ENCODE measurements at regions not wholly inside any gene's neighbourhood (a gene's known extent, or its start where the extent isn't known, plus 50 kb on each side); places are given as distances from the start of the nearest gene placed in this dataset.
"Not testable (repeated sequence)": the region's sequence is repeated elsewhere in the genome, so short reads cannot be mapped to it uniquely, and the experiment has no call there.

DNA sequence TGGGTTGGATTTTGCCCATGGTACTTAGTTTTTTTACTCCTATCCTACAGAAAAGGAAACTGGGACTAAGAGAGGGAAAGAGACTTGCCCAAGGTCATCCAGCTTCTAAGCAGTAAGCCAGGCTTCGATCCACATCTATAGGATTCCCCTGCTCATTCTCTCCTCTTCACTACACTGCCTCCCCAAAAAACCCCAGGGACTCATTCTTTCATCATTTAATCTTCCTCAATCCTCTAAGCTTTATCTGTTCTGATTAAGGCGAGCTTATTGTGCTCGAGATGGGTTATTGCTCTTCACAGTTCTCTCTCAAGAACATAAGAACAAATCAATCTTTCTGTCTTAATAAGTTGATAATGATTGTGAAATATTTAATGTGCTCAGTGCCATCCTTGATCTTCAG lies 511.1 kb upstream of the BRINP1 start:
- H3K4me1 Mint-ChIP-seq (ENCODE audit: low read depth), result no peaks in the 10 kb centered on the region
- ChIA-PET CTCF (no interaction called here), POLR2A (no interaction called here)
- no peak overlapping the region for H3K4me3 Mint-ChIP-seq
- intact Hi-C loops (cut with micrococcal nuclease), result no loop called here
- no peaks in the 10 kb centered on the region for H3K27me3 Mint-ChIP-seq
- H3K9me3 Mint-ChIP-seq, result no peaks in the 10 kb centered on the region
- ATAC-seq (no peak), DNase-seq (no peak)
- TF ChIP-seq, protein P1, sequence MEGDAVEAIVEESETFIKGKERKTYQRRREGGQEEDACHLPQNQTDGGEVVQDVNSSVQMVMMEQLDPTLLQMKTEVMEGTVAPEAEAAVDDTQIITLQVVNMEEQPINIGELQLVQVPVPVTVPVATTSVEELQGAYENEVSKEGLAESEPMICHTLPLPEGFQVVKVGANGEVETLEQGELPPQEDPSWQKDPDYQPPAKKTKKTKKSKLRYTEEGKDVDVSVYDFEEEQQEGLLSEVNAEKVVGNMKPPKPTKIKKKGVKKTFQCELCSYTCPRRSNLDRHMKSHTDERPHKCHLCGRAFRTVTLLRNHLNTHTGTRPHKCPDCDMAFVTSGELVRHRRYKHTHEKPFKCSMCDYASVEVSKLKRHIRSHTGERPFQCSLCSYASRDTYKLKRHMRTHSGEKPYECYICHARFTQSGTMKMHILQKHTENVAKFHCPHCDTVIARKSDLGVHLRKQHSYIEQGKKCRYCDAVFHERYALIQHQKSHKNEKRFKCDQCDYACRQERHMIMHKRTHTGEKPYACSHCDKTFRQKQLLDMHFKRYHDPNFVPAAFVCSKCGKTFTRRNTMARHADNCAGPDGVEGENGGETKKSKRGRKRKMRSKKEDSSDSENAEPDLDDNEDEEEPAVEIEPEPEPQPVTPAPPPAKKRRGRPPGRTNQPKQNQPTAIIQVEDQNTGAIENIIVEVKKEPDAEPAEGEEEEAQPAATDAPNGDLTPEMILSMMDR (IDR thresholded peaks at IDR 0.05), result no peak
- H3K27ac Mint-ChIP-seq, result no peak overlapping the region
- H3K36me3 Mint-ChIP-seq (ENCODE audit: low read depth), result no peaks in the 10 kb centered on the region

DNA sequence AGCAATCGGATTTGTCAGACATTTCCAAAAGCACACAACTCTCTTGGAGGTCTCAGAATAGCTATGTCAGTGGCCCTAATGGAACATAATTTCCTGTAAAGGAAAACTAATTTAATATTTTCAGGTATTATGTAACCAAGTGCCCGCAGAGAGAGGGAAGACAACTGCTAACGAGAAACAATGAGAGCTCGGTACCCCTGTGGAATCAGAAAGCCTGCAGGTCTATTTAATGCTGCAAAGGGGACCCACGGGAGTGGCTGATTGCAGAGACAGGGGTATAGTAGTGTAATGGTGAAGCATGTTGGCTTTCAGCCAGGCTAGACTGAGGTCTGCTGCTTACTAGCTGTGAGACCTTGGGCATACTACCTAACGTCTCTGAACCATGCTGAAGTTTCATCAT lies 508.1 kb upstream of the BRINP1 start:
- Mint-ChIP-seq H3K36me3 (ENCODE audit: low read depth) (no peaks in the 10 kb centered on the region), H3K9me3 (no peaks in the 10 kb centered on the region), H3K4me1 (ENCODE audit: low read depth) (no peaks in the 10 kb centered on the region), H3K27me3 (peaks cover 3% of the 10 kb centered on the region), H3K27ac (no peak overlapping the region), H3K4me3 (no peak overlapping the region)
- intact Hi-C loops (cut with micrococcal nuclease), result no loop called here
- POLR2A ChIA-PET, result no interaction called here
- ATAC-seq (no peak), DNase-seq (no peak)
- CTCF ChIA-PET, result no interaction called here
- TF ChIP-seq, protein P1 (IDR thresholded peaks at IDR 0.05), result no peak

DNA sequence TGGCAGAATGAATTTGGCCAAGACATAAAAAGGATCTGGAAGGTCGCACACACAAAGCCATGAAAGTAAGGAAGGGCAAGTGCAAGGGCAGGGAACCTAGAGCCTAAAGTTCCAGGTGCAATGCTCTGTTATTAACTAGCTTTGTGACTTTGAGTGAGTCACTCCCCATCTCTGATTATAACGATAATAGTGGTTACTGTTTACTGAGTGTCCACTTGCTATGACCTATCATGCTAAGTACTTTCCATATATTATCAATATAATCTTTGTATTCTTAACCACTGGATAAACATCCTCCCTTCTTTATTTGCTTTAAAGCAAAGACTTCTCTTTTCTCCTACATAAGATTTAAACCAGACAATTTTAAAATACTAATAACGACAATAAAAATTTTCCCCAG lies 504.6 kb upstream of the BRINP1 start:
- Mint-ChIP-seq H3K4me1 (ENCODE audit: low read depth) (no peaks in the 10 kb centered on the region), H3K4me3 (no peak overlapping the region), H3K36me3 (ENCODE audit: low read depth) (no peaks in the 10 kb centered on the region), H3K9me3 (no peaks in the 10 kb centered on the region), H3K27me3 (peaks cover 3% of the 10 kb centered on the region), H3K27ac (no peak overlapping the region)
- DNase-seq, result no peak
- TF ChIP-seq, protein P1 (IDR thresholded peaks at IDR 0.05), result no peak
- no peak for ATAC-seq
- CTCF ChIA-PET, result no interaction called here
- POLR2A ChIA-PET, result interaction anchor here (0.7 kb wide), 1 partner anchor 35 kb away, joined by 3 read pairs; no protein-coding TSS in a partner anchor
- intact Hi-C loops (cut with micrococcal nuclease), result no loop called here

- H3K4me1 Mint-ChIP-seq (ENCODE audit: low read depth); CTCF ChIA-PET; H3K36me3 Mint-ChIP-seq (ENCODE audit: low read depth); H3K27me3 Mint-ChIP-seq; DNase-seq; POLR2A ChIA-PET; H3K4me3 Mint-ChIP-seq; H3K27ac Mint-ChIP-seq; intact Hi-C loops (cut with micrococcal nuclease); H3K9me3 Mint-ChIP-seq; ATAC-seq: not testable (repeated sequence)
Observed at GRCh38 chr9:119870251-119870650, 501.0 kb upstream of the BRINP1 start.

- H3K9me3 Mint-ChIP-seq, result no peaks in the 10 kb centered on the region
- H3K27ac Mint-ChIP-seq, result no peak overlapping the region
- POLR2A ChIA-PET, result no interaction called here
- H3K4me3 Mint-ChIP-seq, result no peak overlapping the region
- TF ChIP-seq, protein P1 (IDR thresholded peaks at IDR 0.05), result no peak
- no peak for ATAC-seq
- intact Hi-C loops (cut with micrococcal nuclease), result no loop called here
- peaks cover 3% of the 10 kb centered on the region for H3K27me3 Mint-ChIP-seq
- DNase-seq, result no peak
- CTCF ChIA-PET, result no interaction called here
- H3K4me1 Mint-ChIP-seq (ENCODE audit: low read depth), result no peaks in the 10 kb centered on the region
- no peaks in the 10 kb centered on the region for H3K36me3 Mint-ChIP-seq (ENCODE audit: low read depth)
Observed at GRCh38 chr9:119868694-119869093, 499.5 kb upstream of the BRINP1 start.

DNA sequence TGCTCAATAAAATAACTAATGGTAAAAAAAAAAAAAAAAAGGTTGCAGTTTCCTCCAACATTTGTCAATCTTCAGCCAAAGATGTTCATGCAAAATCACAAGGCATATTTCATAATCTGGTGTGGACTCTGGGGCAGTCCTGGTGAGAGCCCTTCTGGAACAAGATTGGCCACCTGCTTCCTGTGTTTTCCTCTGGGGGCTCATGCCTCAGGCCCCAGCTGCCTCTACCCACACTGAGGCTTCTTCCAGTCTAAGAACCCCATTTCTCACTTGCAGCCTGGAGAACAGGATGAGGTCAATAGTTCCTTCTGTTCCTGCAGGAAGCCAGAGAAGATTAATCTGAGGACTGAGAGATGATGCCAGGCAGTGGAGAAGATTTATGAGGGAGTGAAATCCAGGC lies 492.6 kb upstream of the BRINP1 start:
- TF ChIP-seq, protein P1 (IDR thresholded peaks at IDR 0.05), result no peak
- H3K4me1 Mint-ChIP-seq (ENCODE audit: low read depth), result no peaks in the 10 kb centered on the region
- CTCF ChIA-PET, result no interaction called here
- H3K27ac Mint-ChIP-seq, result no peak overlapping the region
- intact Hi-C loops (cut with micrococcal nuclease), result no loop called here
- H3K4me3 Mint-ChIP-seq, result no peak overlapping the region
- POLR2A ChIA-PET, result no interaction called here
- DNase-seq, result no peak
- H3K9me3 Mint-ChIP-seq, result no peaks in the 10 kb centered on the region
- ATAC-seq, result no peak
- H3K36me3 Mint-ChIP-seq (ENCODE audit: low read depth), result no peaks in the 10 kb centered on the region
- no peaks in the 10 kb centered on the region for H3K27me3 Mint-ChIP-seq

Measured in activated CD8-positive, alpha-beta T cell treated with anti-CD3 and anti-CD28 coated beads for 36 hours (primary cell).